ENCODE measurements at regions not wholly inside any gene's neighbourhood (a gene's known extent, or its start where the extent isn't known, plus 50 kb on each side); places are given as distances from the start of the nearest gene placed in this dataset.

DNA sequence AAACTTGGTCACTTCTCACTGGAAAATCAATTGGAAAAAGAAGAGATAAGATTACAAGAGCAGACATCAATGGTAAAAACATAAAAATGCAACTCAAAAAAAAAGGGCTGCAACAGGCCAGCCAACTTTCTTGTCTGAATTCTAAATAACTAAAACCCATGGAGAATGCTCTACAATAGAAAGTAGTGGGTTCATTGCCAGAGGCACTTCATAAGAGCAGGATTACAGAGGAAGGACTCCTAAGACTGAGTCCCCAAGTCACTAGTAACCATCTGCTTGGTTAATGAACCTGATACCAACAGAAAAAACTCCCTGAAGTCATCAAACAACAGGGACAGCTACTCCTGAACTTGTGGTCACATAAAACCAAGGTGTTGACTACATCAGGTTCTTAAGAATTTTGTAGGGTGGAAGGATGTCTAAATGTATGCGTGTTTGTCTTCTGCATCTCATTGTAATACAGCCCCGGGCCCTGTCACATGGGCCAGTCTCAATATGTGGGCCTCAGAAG lies 148.6 kb downstream of the IMPG2 start:
- Histone ChIP-seq H3K27me3 (replicated peaks in 1 of 2; ENCODE audit: control insufficient read depth in 2 of 2, insufficient read depth in 2 of 2, low read length in 1 of 2) (no peaks in the 10 kb centered on the region), H3K4me3 (no peak overlapping the region), H4K20me1 (ENCODE audit: control insufficient read depth, insufficient read depth) (no peaks in the 10 kb centered on the region), H3K4me1 (ENCODE audit: control insufficient read depth, insufficient read depth, low read length) (no peaks in the 10 kb centered on the region), H3K9ac (ENCODE audit: control insufficient read depth, insufficient read depth, low read length) (no peak overlapping the region), H3K36me3 (ENCODE audit: control insufficient read depth in 2 of 2, insufficient read depth in 2 of 2, low read length in 1 of 2) (no peaks in the 10 kb centered on the region), H3K9me3 (replicated peaks; ENCODE audit: control insufficient read depth, insufficient read depth, low read length) (no peaks in the 10 kb centered on the region), H3K27ac (ENCODE audit: control insufficient read depth, insufficient read depth) (no peak overlapping the region), H2AFZ (ENCODE audit: control insufficient read depth, low read depth, low read length) (no peak overlapping the region), H3K4me2 (ENCODE audit: control insufficient read depth, insufficient read depth) (no peak overlapping the region), H3K79me2 (ENCODE audit: control insufficient read depth, insufficient read depth, low read length) (no peaks in the 10 kb centered on the region)
- DNase-seq (ENCODE audit: low read depth, low spot score) = no peak
- POLR2A ChIA-PET = no interaction called here
- 3% methylated on average over 2 of the region's 2 CpGs for WGBS (ENCODE audit: insufficient coverage, insufficient replicate concordance, low lambda C conversion rate, missing lambda C conversion rate)
- RAD21 ChIA-PET (ENCODE audit: unreplicated experiment) = no interaction called here
- no peak for TF ChIP-seq KDM1A (IDR thresholded peaks at IDR 0.05; ENCODE audit: borderline replicate concordance)
- TF ChIP-seq, protein P1, sequence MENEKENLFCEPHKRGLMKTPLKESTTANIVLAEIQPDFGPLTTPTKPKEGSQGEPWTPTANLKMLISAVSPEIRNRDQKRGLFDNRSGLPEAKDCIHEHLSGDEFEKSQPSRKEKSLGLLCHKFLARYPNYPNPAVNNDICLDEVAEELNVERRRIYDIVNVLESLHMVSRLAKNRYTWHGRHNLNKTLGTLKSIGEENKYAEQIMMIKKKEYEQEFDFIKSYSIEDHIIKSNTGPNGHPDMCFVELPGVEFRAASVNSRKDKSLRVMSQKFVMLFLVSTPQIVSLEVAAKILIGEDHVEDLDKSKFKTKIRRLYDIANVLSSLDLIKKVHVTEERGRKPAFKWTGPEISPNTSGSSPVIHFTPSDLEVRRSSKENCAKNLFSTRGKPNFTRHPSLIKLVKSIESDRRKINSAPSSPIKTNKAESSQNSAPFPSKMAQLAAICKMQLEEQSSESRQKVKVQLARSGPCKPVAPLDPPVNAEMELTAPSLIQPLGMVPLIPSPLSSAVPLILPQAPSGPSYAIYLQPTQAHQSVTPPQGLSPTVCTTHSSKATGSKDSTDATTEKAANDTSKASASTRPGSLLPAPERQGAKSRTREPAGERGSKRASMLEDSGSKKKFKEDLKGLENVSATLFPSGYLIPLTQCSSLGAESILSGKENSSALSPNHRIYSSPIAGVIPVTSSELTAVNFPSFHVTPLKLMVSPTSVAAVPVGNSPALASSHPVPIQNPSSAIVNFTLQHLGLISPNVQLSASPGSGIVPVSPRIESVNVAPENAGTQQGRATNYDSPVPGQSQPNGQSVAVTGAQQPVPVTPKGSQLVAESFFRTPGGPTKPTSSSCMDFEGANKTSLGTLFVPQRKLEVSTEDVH (IDR thresholded peaks at IDR 0.05; ENCODE audit: low read depth, partially characterized antibody) = no peak
- no peak for TF ChIP-seq POLR2AphosphoS5 (IDR thresholded peaks at IDR 0.05; ENCODE audit: low read length)
- no peak for TF ChIP-seq RCOR1 (conservative IDR thresholded peaks at IDR 0.05; ENCODE audit: low read depth, low read length)
- TF ChIP-seq, protein P2, sequence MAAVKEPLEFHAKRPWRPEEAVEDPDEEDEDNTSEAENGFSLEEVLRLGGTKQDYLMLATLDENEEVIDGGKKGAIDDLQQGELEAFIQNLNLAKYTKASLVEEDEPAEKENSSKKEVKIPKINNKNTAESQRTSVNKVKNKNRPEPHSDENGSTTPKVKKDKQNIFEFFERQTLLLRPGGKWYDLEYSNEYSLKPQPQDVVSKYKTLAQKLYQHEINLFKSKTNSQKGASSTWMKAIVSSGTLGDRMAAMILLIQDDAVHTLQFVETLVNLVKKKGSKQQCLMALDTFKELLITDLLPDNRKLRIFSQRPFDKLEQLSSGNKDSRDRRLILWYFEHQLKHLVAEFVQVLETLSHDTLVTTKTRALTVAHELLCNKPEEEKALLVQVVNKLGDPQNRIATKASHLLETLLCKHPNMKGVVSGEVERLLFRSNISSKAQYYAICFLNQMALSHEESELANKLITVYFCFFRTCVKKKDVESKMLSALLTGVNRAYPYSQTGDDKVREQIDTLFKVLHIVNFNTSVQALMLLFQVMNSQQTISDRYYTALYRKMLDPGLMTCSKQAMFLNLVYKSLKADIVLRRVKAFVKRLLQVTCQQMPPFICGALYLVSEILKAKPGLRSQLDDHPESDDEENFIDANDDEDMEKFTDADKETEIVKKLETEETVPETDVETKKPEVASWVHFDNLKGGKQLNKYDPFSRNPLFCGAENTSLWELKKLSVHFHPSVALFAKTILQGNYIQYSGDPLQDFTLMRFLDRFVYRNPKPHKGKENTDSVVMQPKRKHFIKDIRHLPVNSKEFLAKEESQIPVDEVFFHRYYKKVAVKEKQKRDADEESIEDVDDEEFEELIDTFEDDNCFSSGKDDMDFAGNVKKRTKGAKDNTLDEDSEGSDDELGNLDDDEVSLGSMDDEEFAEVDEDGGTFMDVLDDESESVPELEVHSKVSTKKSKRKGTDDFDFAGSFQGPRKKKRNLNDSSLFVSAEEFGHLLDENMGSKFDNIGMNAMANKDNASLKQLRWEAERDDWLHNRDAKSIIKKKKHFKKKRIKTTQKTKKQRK (IDR thresholded peaks at IDR 0.05; ENCODE audit: low read depth, low read length) = no peak
- no peak for TF ChIP-seq MYC (IDR thresholded peaks at IDR 0.05; ENCODE audit: insufficient read depth, insufficient read length, insufficient replicate concordance, low read length, severe bottlenecking)
- TF ChIP-seq ZSCAN29 (IDR thresholded peaks at IDR 0.05) = no peak
- TF ChIP-seq RELA (IDR thresholded peaks at IDR 0.05; ENCODE audit: borderline replicate concordance, partially characterized antibody) = no peak
- TF ChIP-seq HCFC1 (IDR thresholded peaks at IDR 0.05; ENCODE audit: low read length) = no peak
- no peak for TF ChIP-seq POU2F2 (IDR thresholded peaks at IDR 0.05; ENCODE audit: borderline replicate concordance, low read depth, low read length)
- TF ChIP-seq ZNF274 (IDR thresholded peaks at IDR 0.05; ENCODE audit: insufficient read depth, insufficient read length) = no peak
- no peak for TF ChIP-seq CBX3 (IDR thresholded peaks at IDR 0.05; ENCODE audit: borderline replicate concordance, low read depth)
- intact Hi-C loops (cut with micrococcal nuclease; ENCODE audit: unreplicated experiment) (no loop called here), in situ Hi-C loops (cut with MboI) (no loop called here)
- FAIRE-seq = no peak
- no peak for ATAC-seq
- CTCF ChIA-PET = interaction anchor here (1.2 kb wide), 1 partner anchor 8 kb away, joined by 3 read pairs; no protein-coding TSS in a partner anchor
- SMC1A ChIA-PET (ENCODE audit: uncharacterized antibody, unreplicated experiment) = no interaction called here
- no TSS peak for BruUV-seq (replicated peaks)

Data from GM12878 (cell line).